ENCODE measurements at regions not wholly inside any gene's neighbourhood (a gene's known extent, or its start where the extent isn't known, plus 50 kb on each side); places are given as distances from the start of the nearest gene placed in this dataset.

GRCh38 chr1:99551812-99552614 lies 93.9 kb upstream of the PALMD start:
- TF ChIP-seq POLR2A (IDR thresholded peaks at IDR 0.05; ENCODE audit: extremely low read depth, insufficient read length) (no peak), CTCF (IDR thresholded peaks at IDR 0.05; ENCODE audit: low read depth, low read length) (no peak), MAX (IDR thresholded peaks at IDR 0.05; ENCODE audit: low read depth, low read length) (no peak), MYC (IDR thresholded peaks at IDR 0.05; ENCODE audit: low read depth, low read length) (no peak)
